Hindlimb muscle (tissue), 1 donor: ENCODE measurements at regions not wholly inside any gene's neighbourhood (a gene's known extent, or its start where the extent isn't known, plus 50 kb on each side); places are given as distances from the start of the nearest gene placed in this dataset.
A peak's percentile ranks its signal among the peaks of the same experiment; 100 is the strongest.
"Not testable (repeated sequence)": the region's sequence is repeated elsewhere in the genome, so short reads cannot be mapped to it uniquely, and the experiment has no call there.

Source experiments
- DNase-seq: peaks from one replicate; pipeline ENCODE4 v3.0.0-alpha.2; 2013

GRCh38 chr10:20652424-20652823 is 244.7 kb downstream of the NEBL start:
- DNase-seq, result not testable (repeated sequence)

GRCh38 chr10:20648263-20648874 is 248.7 kb downstream of the NEBL start:
- DNase-seq, result no peak

GRCh38 chr10:20647756-20648155 is 249.4 kb downstream of the NEBL start:
- no peak for DNase-seq

GRCh38 chr10:20644421-20644820 is 252.7 kb downstream of the NEBL start:
- DNase-seq, result no peak

GRCh38 chr10:20641605-20642004 is 255.5 kb downstream of the NEBL start:
- no peak for DNase-seq

- no peak for DNase-seq
These were observed 261.5 kb downstream of the NEBL start for GRCh38 chr10:20635570-20635969.

GRCh38 chr10:20634839-20635238 is 262.3 kb downstream of the NEBL start:
- DNase-seq, result no peak

GRCh38 chr10:20633714-20634113 is 263.4 kb downstream of the NEBL start:
- DNase-seq, result no peak

GRCh38 chr10:20632696-20633095 is 264.4 kb downstream of the NEBL start:
- no peak for DNase-seq

- no peak for DNase-seq
These were observed 265.9 kb downstream of the NEBL start for GRCh38 chr10:20631229-20631628.

GRCh38 chr10:20630092-20630643 is 266.9 kb downstream of the NEBL start:
- DNase-seq, result no peak

- no peak for DNase-seq
These were observed 269.1 kb downstream of the NEBL start for GRCh38 chr10:20627946-20628507.

- DNase-seq, result no peak
These were observed 270.0 kb downstream of the NEBL start for GRCh38 chr10:20627087-20627486.

GRCh38 chr10:20625868-20626267 is 271.2 kb downstream of the NEBL start:
- DNase-seq, result no peak

- DNase-seq, result peak; percentile 75
These were observed 272.5 kb downstream of the NEBL start for GRCh38 chr10:20624642-20625041.

GRCh38 chr10:20623546-20623945 is 273.6 kb downstream of the NEBL start:
- DNase-seq, result no peak

GRCh38 chr10:20622531-20623211 is 274.4 kb downstream of the NEBL start:
- peak; percentile 46 for DNase-seq

- DNase-seq, result no peak
These were observed 276.1 kb downstream of the NEBL start for GRCh38 chr10:20620981-20621380.

- no peak for DNase-seq
These were observed 279.0 kb downstream of the NEBL start for GRCh38 chr10:20618011-20618547.

- no peak for DNase-seq
These were observed 279.9 kb downstream of the NEBL start for GRCh38 chr10:20616918-20617810.

- no peak for DNase-seq
These were observed 280.9 kb downstream of the NEBL start for GRCh38 chr10:20616056-20616671.

- no peak for DNase-seq
These were observed 281.7 kb downstream of the NEBL start for GRCh38 chr10:20615395-20615794.
